Tibial artery (tissue), 4 donors: ENCODE measurements at regions not wholly inside any gene's neighbourhood (a gene's known extent, or its start where the extent isn't known, plus 50 kb on each side); places are given as distances from the start of the nearest gene placed in this dataset.

Source experiments
- DNase-seq, 2 donors: peaks; one replicate each; pipeline ENCODE4 v3.0.0-alpha.2; 2019
- H3K27ac ChIP-seq, 2 donors: fragments of 200-600 bp; sonication (generic) in 1 of 2; 1 replicate in 1 of 2; 2 replicates in 1 of 2; pipeline ENCODE4 v1.5.1; 2018 to 2019; ENCODE audit warnings: mild to moderate bottlenecking in 1 of 2
- H3K27me3 ChIP-seq, 2 donors: fragments of 200-600 bp; sonication (generic) in 1 of 2; one replicate each; pipeline versions ENCODE4 v1.5.1 to v1.6.0; 2016 to 2019
- H3K36me3 ChIP-seq, 3 donors: fragments of 200-600 bp; sonication (generic) in 2 of 3; one replicate each; pipeline ENCODE4 v1.5.1; 2016 to 2019; ENCODE audit warnings: mild to moderate bottlenecking in 2 of 3
- H3K4me1 ChIP-seq, 4 donors: fragments of 200-600 bp; sonication (generic) in 2 of 4; 1 replicate in 3 of 4; 2 replicates in 1 of 4; pipeline ENCODE4 v1.5.1; 2016 to 2019
- H3K4me3 ChIP-seq, 2 donors: fragments of 200-600 bp; sonication (generic) in 1 of 2; 1 replicate in 1 of 2; 2 replicates in 1 of 2; pipeline ENCODE4 v1.5.1; 2018 to 2019; ENCODE audit warnings: mild to moderate bottlenecking in 2 of 2
- H3K9me3 ChIP-seq, 3 donors: fragments of 200-600 bp; sonication (generic) in 1 of 3; one replicate each; pipeline ENCODE4 v1.5.1; 2016 to 2019
- intact Hi-C: fragments of 100-400 bp; cut with DNase I; formaldehyde crosslinking; loops from one replicate; pipeline ENCODE4 v1.15.0; 2023; ENCODE audit warnings: low total_unique reads
- TF ChIP-seq, protein P1 (sequence below), 2 experiments: fragments of 200-600 bp in 1 of 2; fragments of 450-650 bp in 1 of 2; IDR thresholded peaks; one replicate each; pipeline ENCODE4 v1.5.1; 2017 to 2019; ENCODE audit warnings: antibody characterized with exemption in 2 of 2, mild to moderate bottlenecking in 1 of 2, moderate library complexity in 1 of 2

DNA sequence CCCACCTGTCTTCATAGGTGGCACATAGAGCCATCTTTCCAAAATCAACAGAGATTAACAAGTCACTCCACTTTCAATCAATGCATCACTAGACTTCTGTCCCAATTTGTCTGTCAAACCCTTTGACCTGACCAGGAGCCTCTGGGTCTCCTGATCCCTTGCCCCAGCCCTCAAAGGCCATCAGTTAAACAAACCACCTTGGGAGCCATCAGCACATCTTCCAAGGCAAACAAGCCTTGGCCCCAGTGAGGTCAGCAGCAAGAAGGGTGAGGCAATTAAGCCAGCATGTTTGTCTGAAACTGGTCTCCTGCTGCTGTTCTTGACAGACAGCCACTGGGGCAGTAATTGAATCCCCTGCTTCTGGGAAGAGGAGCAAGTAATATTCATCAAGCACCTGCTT is 742.8 kb upstream of the TBX3 start:
- no peak for DNase-seq
- Histone ChIP-seq H3K4me1 (no peaks in the 10 kb centered on the region), H3K36me3 (no peaks in the 10 kb centered on the region), H3K4me3 (no peak overlapping the region), H3K9me3 (no peaks in the 10 kb centered on the region), H3K27me3 (no peaks in the 10 kb centered on the region), H3K27ac (no peak overlapping the region)
- TF ChIP-seq, protein P1, sequence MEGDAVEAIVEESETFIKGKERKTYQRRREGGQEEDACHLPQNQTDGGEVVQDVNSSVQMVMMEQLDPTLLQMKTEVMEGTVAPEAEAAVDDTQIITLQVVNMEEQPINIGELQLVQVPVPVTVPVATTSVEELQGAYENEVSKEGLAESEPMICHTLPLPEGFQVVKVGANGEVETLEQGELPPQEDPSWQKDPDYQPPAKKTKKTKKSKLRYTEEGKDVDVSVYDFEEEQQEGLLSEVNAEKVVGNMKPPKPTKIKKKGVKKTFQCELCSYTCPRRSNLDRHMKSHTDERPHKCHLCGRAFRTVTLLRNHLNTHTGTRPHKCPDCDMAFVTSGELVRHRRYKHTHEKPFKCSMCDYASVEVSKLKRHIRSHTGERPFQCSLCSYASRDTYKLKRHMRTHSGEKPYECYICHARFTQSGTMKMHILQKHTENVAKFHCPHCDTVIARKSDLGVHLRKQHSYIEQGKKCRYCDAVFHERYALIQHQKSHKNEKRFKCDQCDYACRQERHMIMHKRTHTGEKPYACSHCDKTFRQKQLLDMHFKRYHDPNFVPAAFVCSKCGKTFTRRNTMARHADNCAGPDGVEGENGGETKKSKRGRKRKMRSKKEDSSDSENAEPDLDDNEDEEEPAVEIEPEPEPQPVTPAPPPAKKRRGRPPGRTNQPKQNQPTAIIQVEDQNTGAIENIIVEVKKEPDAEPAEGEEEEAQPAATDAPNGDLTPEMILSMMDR (IDR thresholded peaks at IDR 0.05) = no peak
- intact Hi-C loops = no loop called here

DNA sequence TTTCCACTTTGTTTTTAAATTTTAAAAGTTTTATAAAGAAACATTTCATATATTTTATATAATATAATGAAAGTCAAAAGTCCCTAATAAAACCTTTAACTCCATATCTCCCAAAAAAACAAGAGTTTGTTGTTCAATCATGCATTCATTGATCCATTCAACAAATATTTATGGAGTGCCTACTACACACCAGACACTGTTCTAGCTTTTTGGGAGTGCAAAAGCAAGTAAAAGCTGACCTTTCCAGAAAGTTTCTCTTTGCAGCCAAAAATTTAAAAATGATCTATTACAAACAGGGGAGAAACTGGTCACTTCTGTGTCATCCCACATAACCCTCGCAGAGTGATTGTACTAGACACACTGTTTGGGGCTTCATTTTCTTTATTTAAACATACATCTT is 740.0 kb upstream of the TBX3 start:
- intact Hi-C loops = no loop called here
- TF ChIP-seq, protein P1 (IDR thresholded peaks at IDR 0.05) = no peak
- Histone ChIP-seq H3K27me3 (no peaks in the 10 kb centered on the region), H3K27ac (no peak overlapping the region), H3K4me3 (no peak overlapping the region), H3K9me3 (no peaks in the 10 kb centered on the region), H3K36me3 (no peaks in the 10 kb centered on the region), H3K4me1 (no peaks in the 10 kb centered on the region)
- no peak for DNase-seq

DNA sequence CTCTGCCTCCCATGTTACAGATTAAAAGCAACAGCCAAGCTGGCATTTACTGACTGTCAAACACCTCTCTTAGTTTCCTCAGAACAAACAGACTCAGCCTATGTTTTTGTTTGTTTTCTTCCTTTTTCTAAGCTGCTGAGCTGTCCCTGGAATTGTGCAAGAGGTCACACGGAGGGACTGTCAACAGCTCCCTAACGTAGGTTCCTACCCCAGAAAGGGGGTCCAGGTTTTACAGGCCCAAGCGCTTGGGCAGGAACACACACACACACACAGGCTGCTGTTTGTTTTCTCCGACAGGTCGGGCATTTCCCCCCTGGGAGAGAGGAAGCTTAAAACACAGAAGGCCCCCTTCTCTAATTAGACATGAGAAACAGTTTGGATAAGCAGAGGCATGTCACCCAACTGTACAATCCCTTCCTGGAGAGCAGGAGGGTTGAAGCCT is 739.6 kb upstream of the TBX3 start:
- no peak for DNase-seq
- Histone ChIP-seq H3K36me3 (no peaks in the 10 kb centered on the region), H3K27ac (no peak overlapping the region), H3K4me3 (no peak overlapping the region), H3K27me3 (no peaks in the 10 kb centered on the region), H3K4me1 (no peaks in the 10 kb centered on the region), H3K9me3 (no peaks in the 10 kb centered on the region)
- TF ChIP-seq, protein P1 (IDR thresholded peaks at IDR 0.05) = no peak
- intact Hi-C loops = no loop called here

DNA sequence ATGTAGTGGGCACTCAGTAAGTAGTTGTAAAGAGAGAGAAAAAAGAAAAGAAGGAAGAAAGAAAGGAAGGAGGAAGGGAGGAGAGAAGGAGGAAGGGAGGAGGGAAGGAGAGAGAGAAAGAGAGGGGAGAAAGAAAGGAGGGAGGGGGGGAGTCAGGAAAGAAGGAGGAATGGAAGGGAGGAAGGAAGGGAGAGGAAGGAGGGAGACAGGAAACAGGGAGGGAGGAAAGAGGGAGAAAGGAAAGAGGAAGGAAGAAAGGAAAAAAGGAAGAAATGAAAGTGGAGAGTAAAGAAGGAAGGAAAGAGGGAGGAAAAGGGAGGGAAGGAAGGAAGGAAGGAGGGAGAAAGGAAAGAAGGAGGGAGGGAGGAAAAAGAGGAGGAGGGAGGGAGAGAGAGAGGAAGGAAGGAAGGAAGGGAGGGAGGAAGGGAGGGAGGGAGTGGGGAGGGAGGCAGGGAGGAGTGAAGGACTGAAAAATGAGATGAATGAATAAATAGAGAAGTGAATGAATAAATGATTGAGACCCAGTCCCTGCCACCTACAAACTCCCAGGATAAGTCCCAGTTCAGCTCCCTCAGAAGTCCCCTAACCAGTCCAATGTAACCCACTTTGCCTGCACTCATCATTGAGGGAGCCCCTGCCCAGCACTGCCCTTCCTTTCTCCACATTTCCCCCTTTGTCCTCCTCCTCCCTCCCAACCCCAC is 739.0 kb upstream of the TBX3 start:
- no peaks in the 10 kb centered on the region for H3K4me1 ChIP-seq
- no peaks in the 10 kb centered on the region for H3K36me3 ChIP-seq
- intact Hi-C loops = no loop called here
- no peaks in the 10 kb centered on the region for H3K27me3 ChIP-seq
- DNase-seq = no peak
- TF ChIP-seq, protein P1 (IDR thresholded peaks at IDR 0.05) = no peak
- no peak overlapping the region for H3K27ac ChIP-seq
- no peak overlapping the region for H3K4me3 ChIP-seq
- no peaks in the 10 kb centered on the region for H3K9me3 ChIP-seq

DNA sequence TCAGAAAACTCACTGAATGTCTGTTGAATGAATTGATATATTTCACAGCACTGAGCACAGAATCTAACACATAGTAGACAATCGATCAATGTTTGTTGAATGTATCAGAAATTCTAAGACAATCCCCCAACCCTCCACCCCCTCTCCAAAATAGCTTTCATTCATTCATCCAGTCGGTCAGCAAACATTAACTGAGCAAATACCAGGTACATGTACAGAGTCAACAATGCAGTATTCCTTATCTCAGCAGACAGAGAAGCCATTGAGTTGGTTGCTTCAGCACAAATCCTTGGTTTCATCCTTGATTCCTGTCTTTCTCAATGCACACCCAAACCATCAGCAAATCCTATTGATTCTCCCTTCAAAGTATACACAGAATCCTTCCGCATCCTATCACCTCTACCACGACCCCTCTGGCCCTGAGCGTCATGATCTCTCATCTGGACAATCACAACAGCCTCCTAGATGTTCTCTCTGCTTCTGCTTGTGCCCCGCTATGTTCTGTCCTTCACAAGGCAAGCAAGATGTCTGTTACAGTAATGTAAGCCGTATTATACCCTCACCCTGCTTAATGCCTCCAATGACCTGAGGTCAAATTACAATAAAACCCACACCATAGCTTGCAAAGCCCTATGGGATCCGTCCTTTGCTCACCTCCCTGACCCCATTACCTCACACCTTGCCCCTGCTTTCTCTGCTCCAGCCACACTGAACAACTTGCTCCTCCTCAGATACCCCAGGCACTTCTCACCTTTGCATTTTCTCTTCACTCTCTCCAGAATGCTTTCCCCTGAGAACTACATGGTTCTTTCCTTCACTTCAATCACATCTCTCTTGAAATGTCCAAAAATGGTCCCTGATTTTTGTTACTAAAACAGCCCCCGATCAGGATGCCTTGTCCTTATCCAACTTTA is 738.1 kb upstream of the TBX3 start:
- no peaks in the 10 kb centered on the region for H3K36me3 ChIP-seq
- no peak overlapping the region for H3K4me3 ChIP-seq
- H3K27me3 ChIP-seq = no peaks in the 10 kb centered on the region
- DNase-seq = no peak
- no peaks in the 10 kb centered on the region for H3K9me3 ChIP-seq
- no peaks in the 10 kb centered on the region for H3K4me1 ChIP-seq
- intact Hi-C loops = no loop called here
- TF ChIP-seq, protein P1 (IDR thresholded peaks at IDR 0.05) = no peak
- H3K27ac ChIP-seq = no peak overlapping the region
